Gastroesophageal sphincter (tissue), 4 donors: ENCODE measurements at regions not wholly inside any gene's neighbourhood (a gene's known extent, or its start where the extent isn't known, plus 50 kb on each side); places are given as distances from the start of the nearest gene placed in this dataset.
"Not testable (repeated sequence)": the region's sequence is repeated elsewhere in the genome, so short reads cannot be mapped to it uniquely, and the experiment has no call there.

Source experiments
- ATAC-seq: fragments of 150-250 bp; one replicate; pipeline ENCODE4 v1.9.1; 2016; ENCODE audit warnings: mild to moderate bottlenecking, moderate library complexity
- H3K27ac ChIP-seq, 4 donors: fragments of 200-600 bp; sonication (generic) in 3 of 4; 1 replicate in 3 of 4; 2 replicates in 1 of 4; pipeline ENCODE4 v1.5.1; 2016 to 2019
- H3K27me3 ChIP-seq: fragments of 200-600 bp; sonication (generic); one replicate; pipeline ENCODE4 v1.5.1; 2019
- H3K36me3 ChIP-seq, 2 donors: fragments of 200-600 bp; sonication (generic); one replicate each; pipeline ENCODE4 v1.5.1; 2019; ENCODE audit warnings: control low read depth in 1 of 2
- H3K4me1 ChIP-seq, 3 donors: fragments of 200-600 bp; sonication (generic); 1 replicate in 2 of 3; 2 replicates in 1 of 3; pipeline ENCODE4 v1.5.1; 2016 to 2019; ENCODE audit warnings: control low read depth in 2 of 3
- H3K4me3 ChIP-seq, 2 donors: fragments of 200-600 bp; sonication (generic); one replicate each; pipeline ENCODE4 v1.5.1; 2019; ENCODE audit warnings: mild to moderate bottlenecking in 1 of 2, moderate library complexity in 1 of 2
- H3K9me3 ChIP-seq, 3 donors: fragments of 200-600 bp; sonication (generic); one replicate each; pipeline ENCODE4 v1.5.1; 2017 to 2019; ENCODE audit warnings: control low read depth in 2 of 3
- EP300 ChIP-seq: sonication (generic); formaldehyde crosslinking; IDR thresholded peaks from one replicate; pipeline ENCODE4 v1.6.1; 2017; ENCODE audit warnings: antibody characterized with exemption, mild to moderate bottlenecking
- POLR2A ChIP-seq, 2 donors: fragments of 450-650 bp; IDR thresholded peaks; one replicate each; pipeline ENCODE4 v1.6.1; 2017; ENCODE audit warnings: antibody characterized with exemption in 2 of 2, mild to moderate bottlenecking in 2 of 2, moderate library complexity in 1 of 2
- POLR2AphosphoS5 ChIP-seq: sonication (generic); formaldehyde crosslinking; IDR thresholded peaks from one replicate; pipeline ENCODE4 v1.6.1; 2017; ENCODE audit warnings: antibody characterized with exemption
- WGBS, 2 donors: methylation state at CpG; one replicate each; pipeline ENCODE4 v1.1.5; 2018; ENCODE audit warnings: low coverage in 1 of 2; 5-methylcytosine and 5-hydroxymethylcytosine counted together
- TF ChIP-seq, protein P1 (sequence below), 4 experiments: fragments of 200-600 bp in 2 of 4; fragments of 450-650 bp in 2 of 4; sonication (generic) in 1 of 4; IDR thresholded peaks; one replicate each; pipeline ENCODE4 v1.5.1; 2017 to 2019; ENCODE audit warnings: antibody characterized with exemption in 4 of 4, mild to moderate bottlenecking in 2 of 4, moderate library complexity in 2 of 4

DNA sequence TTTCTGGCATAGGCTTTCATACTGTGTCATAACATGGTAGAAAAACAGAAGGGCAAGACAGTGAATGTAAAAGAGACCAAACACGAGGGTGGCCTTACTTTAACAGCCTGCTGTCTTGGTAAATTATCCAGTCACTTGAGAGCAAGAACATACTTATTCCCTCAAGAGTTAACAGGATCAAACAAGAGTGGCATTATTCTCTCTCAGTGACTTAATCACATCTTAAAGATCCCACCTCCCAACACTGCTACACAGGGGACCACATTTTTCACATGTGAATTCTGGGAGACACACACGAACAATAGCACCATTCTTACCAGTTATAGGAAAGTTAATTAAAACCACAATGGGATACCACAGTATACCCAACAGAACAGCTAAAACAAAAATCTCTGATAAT lies 898.0 kb upstream of the C9orf72 start:
- H3K4me3 ChIP-seq, result no peak overlapping the region
- peaks cover 0 to 11% (median 0%) of the 10 kb centered on the region in 3 donors for H3K9me3 ChIP-seq
- ATAC-seq, result no peak
- no peaks in the 10 kb centered on the region for H3K27me3 ChIP-seq
- WGBS, 2 donors, result 56 to 68% methylated on average over 1 to 2 of the region's 2 CpGs
- H3K27ac ChIP-seq, result no peak overlapping the region
- no peak for TF ChIP-seq EP300
- TF ChIP-seq POLR2A (IDR thresholded peaks at IDR 0.05), result no peak
- TF ChIP-seq, protein P1, sequence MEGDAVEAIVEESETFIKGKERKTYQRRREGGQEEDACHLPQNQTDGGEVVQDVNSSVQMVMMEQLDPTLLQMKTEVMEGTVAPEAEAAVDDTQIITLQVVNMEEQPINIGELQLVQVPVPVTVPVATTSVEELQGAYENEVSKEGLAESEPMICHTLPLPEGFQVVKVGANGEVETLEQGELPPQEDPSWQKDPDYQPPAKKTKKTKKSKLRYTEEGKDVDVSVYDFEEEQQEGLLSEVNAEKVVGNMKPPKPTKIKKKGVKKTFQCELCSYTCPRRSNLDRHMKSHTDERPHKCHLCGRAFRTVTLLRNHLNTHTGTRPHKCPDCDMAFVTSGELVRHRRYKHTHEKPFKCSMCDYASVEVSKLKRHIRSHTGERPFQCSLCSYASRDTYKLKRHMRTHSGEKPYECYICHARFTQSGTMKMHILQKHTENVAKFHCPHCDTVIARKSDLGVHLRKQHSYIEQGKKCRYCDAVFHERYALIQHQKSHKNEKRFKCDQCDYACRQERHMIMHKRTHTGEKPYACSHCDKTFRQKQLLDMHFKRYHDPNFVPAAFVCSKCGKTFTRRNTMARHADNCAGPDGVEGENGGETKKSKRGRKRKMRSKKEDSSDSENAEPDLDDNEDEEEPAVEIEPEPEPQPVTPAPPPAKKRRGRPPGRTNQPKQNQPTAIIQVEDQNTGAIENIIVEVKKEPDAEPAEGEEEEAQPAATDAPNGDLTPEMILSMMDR (IDR thresholded peaks at IDR 0.05), result no peak
- TF ChIP-seq POLR2AphosphoS5, result no peak
- H3K36me3 ChIP-seq, result no peaks in the 10 kb centered on the region
- no peaks in the 10 kb centered on the region for H3K4me1 ChIP-seq

DNA sequence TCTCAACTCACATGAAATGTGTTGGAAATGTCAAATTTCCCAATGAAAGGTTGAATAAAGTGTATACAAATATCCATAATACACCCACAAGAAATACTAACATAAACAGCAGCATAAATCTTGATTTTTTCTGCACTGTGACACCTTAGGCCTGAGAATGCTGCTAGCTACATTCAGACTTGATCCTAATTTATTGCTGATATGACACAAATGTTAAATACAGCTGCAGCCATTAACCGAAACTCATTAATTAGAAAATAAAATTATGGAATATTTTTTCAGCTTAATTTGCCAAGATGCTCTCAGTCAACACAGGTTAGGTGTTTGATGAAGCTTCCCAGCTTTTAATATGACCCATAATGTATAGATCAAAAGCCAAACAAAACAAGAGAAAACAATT lies 914.3 kb upstream of the C9orf72 start:
- WGBS, 2 donors, result 57 to 75% methylated on average over 1 of the region's 1 CpG
- no peak for ATAC-seq
- no peaks in the 10 kb centered on the region for H3K36me3 ChIP-seq

DNA sequence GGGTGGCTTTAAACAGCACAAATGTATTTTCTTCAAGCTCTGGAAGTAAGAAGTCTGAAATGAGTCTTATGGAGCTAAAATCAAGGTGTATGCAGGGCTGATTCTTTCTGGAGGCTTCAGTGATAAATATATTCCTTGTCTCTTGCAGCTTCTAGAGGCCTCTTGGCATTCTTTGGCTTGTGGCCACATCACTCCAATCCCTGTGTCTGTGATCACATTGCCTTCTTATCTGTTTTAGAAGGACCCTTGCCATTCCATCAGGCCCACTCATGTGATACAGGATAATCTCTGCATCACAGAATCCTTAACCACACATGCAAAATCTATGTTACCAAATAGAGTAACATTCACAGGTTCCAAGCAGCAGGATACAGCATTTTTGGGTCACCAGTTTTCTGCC lies 917.8 kb upstream of the C9orf72 start:
- Histone ChIP-seq H3K27me3 (no peaks in the 10 kb centered on the region), H3K9me3 (peaks cover 0 to 8% (median 0%) of the 10 kb centered on the region in 3 donors), H3K4me1 (no peaks in the 10 kb centered on the region), H3K36me3 (no peaks in the 10 kb centered on the region), H3K4me3 (no peak overlapping the region), H3K27ac (no peak overlapping the region)
- no peak for ATAC-seq
- TF ChIP-seq POLR2AphosphoS5 (no peak), EP300 (no peak), POLR2A (IDR thresholded peaks at IDR 0.05) (no peak)
- TF ChIP-seq, protein P1 (IDR thresholded peaks at IDR 0.05), result no peak

More for the DNA sequence above, 914.3 kb upstream of the C9orf72 start:
- Histone ChIP-seq H3K4me3 (no peak overlapping the region), H3K27me3 (no peaks in the 10 kb centered on the region), H3K9me3 (no peaks in the 10 kb centered on the region), H3K27ac (no peak overlapping the region), H3K4me1 (no peaks in the 10 kb centered on the region)
- TF ChIP-seq POLR2AphosphoS5 (no peak), EP300 (no peak), POLR2A (IDR thresholded peaks at IDR 0.05) (no peak)
- TF ChIP-seq, protein P1 (IDR thresholded peaks at IDR 0.05), result no peak

DNA sequence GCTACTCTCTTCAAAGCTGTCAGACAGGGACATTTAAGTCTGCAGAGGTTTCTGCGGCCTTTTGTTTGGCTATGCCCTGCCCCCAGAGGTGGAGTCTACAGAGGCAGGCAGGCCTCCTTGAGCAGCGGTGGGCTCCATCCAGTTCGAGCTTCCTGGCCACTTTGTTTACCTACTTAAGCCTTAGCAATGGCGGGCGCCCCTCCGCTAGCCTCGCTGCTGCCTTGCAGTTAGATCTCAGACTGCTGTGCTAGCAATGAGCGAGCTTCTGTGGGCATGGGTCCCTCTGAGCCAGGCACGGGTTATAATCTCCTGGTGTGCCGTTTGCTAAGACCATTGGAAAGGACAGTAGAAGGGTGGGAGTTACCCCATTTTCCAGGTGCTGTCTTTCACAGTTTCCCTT lies 924.9 kb upstream of the C9orf72 start:
- WGBS, 2 donors, result no CpG with 5 or more reads among the region's 10 CpGs
- H3K36me3 ChIP-seq, H3K27me3 ChIP-seq, H3K4me1 ChIP-seq, H3K4me3 ChIP-seq, H3K27ac ChIP-seq, ATAC-seq: not testable (repeated sequence)
- peaks cover 0 to 24% (median 0%) of the 10 kb centered on the region in 3 donors for H3K9me3 ChIP-seq

DNA sequence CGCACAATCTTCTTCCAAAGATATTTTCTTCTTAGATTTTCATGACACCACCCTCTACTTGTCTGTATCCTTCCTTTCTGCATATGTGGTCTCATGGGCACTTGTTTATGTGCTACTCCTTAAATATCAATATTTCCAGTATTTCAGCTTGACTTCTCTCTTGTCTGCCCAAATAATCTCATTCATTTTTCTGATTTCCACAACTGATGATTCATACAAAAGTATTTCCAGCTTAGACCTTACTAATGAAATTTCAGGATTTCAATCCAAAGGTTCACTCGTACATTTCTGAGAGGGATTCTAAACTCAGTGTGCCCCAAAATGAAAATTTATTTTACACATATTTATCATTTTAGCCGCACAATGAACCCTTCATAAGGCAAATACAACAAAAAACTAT lies 928.9 kb upstream of the C9orf72 start:
- no peak overlapping the region for H3K27ac ChIP-seq
- WGBS, 2 donors, result 75 to 85% methylated on average over 2 to 3 of the region's 3 CpGs
- no peak overlapping the region for H3K4me3 ChIP-seq
- H3K36me3 ChIP-seq, result no peaks in the 10 kb centered on the region
- peaks cover 0 to 14% (median 0%) of the 10 kb centered on the region in 3 donors for H3K9me3 ChIP-seq
- H3K27me3 ChIP-seq, result no peaks in the 10 kb centered on the region
- no peak for ATAC-seq
- TF ChIP-seq POLR2AphosphoS5, result no peak
- TF ChIP-seq POLR2A (IDR thresholded peaks at IDR 0.05), result no peak
- no peak for TF ChIP-seq EP300
- TF ChIP-seq, protein P1 (IDR thresholded peaks at IDR 0.05), result no peak
- H3K4me1 ChIP-seq, result no peaks in the 10 kb centered on the region

DNA sequence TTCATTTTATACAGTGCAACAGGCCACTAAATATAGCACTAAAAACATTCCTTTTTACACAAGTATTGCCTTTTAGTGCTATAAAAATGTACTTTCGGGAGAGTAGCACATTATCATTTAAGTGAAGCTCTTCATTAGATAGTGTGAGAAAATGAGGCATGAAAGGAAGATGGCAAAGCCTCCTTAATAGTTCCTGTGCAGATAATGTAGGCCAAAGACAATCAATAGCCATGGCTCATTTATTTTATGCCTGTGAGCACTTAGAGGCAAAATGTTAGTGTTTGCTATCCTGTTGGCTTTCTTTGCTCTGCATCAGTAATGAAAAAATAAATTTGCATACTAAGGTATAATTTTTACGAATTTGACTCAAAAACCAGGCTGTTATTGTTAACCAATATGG lies 929.5 kb upstream of the C9orf72 start:
- TF ChIP-seq POLR2AphosphoS5 (no peak), EP300 (no peak), POLR2A (IDR thresholded peaks at IDR 0.05) (no peak)
- TF ChIP-seq, protein P1 (IDR thresholded peaks at IDR 0.05), result no peak
- WGBS, 2 donors, result 63 to 76% methylated on average over 2 of the region's 2 CpGs
- no peaks in the 10 kb centered on the region for H3K36me3 ChIP-seq
- peaks cover 0 to 8% (median 0%) of the 10 kb centered on the region in 3 donors for H3K9me3 ChIP-seq
- H3K4me1 ChIP-seq, result no peaks in the 10 kb centered on the region
- H3K27ac ChIP-seq, result no peak overlapping the region
- H3K4me3 ChIP-seq, result no peak overlapping the region
- no peaks in the 10 kb centered on the region for H3K27me3 ChIP-seq
- no peak for ATAC-seq
